HG03439 (cell line): ENCODE measurements at regions not wholly inside any gene's neighbourhood (a gene's known extent, or its start where the extent isn't known, plus 50 kb on each side); places are given as distances from the start of the nearest gene placed in this dataset.

Experiments
- ATAC-seq: cut with Tn5 transposase; IDR thresholded peaks from one replicate; pipeline ENCODE4 v1.9.1; 2021; ENCODE audit warnings: mild to moderate bottlenecking, moderate library complexity; ENCODE audit not compliant: unreplicated experiment

DNA sequence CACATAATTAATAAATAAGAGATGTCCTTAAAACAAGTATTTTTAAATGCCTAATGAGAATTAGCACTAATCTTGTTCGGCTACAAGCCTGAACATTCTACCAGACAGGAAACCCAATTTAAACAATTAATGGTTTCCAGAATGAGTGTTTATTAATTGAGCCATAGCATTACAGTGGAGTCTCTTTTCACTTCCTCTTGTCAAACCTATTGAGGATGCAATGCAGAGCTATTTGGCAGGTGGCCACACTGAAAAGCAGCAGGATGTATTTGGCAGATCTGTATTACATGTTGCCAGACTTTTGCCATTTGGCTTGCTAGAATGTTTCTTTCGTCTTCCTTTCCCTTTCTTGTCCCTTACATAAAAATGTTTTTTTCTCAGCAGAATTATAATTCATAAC, 475.2 kb upstream of the MARCKS start:
- no peak for ATAC-seq

DNA sequence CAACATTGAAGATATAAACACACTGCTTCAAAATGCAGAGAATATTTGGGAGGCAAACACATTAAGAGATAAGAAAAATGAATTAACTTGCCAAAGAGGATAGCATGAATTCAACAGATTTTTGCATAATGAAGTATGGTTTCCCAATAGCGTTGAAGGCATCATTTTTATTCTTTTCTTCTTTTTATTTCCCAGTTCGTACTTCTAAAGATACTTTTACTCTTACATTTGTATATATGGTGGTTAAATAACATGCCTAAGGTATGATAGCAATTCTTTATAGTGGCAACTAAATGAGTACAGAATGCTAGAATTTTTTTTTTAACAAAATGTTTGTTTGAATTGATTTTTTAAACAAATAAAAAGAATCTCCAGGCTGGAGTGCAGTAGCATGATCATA, 473.4 kb upstream of the MARCKS start:
- ATAC-seq: no peak

DNA sequence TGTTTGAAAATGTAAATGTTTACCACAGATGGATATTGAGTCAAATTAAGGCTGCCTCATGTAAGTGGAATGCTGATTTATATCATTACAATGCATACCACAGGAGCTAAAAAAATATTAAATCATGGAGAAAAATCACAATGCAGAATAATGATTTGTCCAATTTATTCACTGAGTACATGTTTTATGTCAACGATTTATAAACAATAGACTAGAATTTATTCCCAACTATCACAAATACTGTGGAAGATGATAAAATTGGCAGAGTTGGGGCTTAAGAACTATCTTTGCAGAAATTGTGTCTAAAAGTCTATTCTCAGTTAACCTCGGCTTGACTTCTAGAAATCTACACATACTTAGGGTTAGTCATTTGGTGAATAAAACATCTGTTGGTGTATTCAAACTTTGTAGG, 472.1 kb upstream of the MARCKS start:
- ATAC-seq: no peak

DNA sequence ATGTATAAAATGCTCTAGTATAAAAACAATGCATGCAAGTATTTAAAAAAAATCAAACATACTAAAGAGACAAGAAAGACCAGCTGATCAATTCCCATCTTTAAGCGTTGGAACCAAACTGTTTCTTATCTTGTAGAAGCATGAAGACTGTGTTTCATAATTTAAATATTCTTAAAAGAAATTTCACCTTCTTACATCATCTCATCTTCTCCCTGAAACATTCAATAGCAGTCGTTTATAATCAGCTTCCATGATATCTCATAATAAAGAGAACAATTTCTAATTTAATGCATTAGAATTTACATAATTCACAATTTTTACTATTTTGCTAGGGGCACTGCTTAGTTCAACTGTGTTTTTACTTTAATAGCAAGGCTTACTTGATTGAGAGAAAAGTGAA, 468.1 kb upstream of the MARCKS start:
- ATAC-seq: no peak

DNA sequence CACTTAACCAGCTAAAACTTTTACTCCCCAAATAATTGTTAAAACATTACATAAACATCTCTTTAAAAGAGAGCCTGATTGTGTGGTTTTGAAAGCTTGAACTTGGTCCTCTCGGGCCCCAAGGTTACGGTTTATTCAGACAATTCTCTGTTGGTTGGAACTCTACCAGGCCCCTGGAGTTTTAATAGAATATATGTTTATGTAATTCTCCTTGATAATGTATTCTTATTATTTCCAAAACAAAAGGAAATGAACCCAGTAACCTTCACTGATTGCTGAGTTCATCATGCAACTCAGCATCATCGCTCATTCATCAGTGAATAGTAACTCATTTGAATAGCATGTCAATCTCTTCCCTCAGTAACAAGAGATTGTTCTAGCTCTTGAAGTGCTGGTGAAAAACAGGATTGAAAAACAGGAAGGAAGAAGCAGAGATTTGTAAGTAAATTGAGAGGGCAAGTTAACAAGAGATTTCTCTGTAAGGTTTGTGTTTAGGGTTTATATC, 464.5 kb upstream of the MARCKS start:
- no peak for ATAC-seq

DNA sequence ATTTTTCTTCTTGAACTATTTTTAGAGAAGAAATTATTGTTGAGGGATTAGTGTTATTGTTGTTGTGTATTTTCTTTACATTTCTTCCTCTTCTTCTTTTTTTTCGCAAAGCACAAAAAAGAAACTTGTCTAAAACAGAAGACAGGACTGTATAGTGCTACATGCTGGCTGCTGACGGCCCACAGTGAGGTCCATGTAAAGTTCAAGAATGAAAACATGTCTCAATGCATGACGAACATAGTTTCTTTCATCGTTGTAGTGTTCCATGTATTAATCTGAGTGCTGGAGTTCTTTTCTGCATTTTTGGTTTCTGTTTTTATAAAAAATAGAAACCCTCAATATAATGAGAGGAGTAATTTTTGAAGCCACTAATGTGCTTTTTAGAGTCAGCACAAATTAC, 462.9 kb upstream of the MARCKS start:
- no peak for ATAC-seq

DNA sequence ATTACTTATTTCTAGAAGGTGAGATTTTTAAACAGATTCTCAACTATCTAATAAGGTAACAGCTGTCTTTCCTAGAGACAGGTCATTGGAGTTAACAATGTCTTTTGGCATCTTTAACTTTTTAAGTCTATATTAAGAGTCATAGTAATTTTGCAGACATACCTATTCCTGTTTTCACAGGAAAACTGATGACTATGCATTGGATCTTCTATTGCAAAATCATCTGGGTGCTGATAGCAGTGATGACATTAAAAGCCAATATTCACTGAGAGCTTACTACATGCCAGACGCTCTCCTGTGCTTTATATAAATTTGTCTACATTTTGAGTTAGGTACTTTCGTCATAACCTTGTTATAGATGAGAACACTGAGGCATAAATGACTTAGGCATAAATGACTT, 462.4 kb upstream of the MARCKS start:
- ATAC-seq: no peak

DNA sequence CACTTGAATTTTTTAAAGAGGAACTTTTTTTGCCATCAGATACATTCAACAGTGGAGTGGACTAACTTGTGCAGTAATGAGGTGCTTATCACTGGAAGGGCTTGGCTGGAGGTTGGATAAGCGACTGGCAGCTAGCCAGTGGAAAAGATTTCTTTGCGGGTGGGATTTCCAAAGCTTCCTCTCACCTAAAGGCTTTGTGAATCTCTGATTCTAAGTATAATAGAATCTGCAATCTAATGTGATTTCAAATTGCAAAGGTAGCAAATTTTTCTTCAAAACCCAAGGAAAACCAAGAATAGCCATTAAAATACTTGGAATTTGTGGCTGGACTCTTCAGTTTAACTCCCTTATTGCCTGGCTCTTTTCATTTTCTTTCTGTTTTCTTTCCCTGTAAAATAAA, 460.4 kb upstream of the MARCKS start:
- no peak for ATAC-seq

DNA sequence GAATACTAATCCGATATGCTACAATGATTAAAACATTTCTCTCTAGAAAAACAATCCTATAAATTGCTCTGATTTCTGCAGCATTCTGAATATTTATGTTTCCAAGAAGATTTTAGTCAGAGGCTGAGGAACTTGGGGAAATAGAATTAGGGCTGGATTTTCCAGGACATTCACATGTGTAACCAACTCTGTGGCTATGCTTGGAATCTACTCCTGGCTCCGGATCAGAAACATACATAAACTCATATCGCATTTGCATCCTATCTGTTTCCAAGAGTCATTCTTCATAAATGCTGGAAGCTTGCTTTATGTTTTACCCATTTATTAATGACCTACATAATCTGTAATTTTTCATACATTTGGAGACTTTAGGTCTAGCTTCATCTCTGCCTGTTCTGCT, 459.9 kb upstream of the MARCKS start:
- ATAC-seq: no peak

DNA sequence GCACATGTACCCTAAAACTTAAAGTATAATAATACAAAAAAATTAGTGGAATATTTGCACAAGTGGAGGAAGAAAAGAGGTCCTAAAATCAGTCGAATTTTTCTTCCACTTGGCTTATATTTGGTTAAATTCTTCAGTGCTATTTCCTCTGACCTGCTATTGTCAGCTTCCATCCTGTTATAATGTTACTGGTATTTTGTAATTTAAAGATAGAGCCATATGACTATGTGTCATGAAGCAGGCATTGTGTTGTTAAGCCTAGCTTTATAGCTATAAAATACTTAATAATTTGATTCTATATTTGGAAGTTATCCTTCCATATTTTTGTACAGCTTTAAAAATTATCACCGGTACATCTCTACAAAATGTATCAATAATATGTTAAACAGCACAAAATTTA, 455.9 kb upstream of the MARCKS start:
- ATAC-seq: no peak

DNA sequence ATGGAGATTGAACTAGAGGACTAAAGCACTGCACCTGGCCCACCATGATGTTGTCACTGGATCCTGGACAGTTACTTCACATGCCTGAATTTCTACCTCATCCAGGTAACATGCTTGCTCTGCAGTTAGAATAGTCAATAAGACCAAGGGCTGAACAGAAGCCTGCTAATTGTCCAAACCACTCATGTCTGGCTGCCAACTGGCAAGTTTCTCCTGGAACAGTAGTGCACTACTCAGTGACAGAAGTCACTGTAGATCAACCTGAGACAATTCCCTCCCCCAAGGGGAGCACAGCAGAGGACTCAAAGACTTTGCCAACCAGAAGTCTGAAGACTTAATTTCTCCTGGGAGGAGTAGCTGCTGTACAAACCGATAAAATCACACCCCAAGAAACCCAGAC, 454.6 kb upstream of the MARCKS start:
- no peak for ATAC-seq

DNA sequence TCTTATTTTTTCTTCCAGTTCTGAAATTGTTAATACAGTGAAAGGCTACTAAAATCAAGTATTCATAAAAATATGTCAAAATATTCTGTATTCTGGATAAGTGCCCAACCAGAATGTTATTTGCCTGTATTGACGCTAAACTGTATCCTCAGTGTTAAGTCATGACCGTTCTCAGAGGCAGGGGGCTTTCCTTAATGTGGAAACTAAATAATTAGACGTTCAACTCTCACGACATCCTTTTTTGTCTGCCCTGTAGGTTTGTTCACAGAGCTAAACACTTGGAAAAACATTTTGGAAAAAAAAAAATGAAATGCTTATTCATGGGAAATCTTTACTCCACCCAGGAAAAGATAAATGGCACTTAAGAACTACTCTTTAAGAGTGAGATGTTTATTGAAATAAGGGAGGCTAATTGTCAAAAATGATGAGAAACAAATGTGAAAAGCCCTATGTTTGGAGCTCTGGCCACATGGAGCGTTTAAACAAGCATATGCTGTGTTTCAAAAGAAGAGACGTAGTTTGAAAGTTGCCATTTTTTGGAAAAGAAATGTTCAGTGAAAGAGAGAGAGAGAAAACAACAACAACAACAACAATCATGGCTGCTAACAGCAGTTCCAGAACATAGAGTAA, 453.1 kb upstream of the MARCKS start:
- no peak for ATAC-seq

DNA sequence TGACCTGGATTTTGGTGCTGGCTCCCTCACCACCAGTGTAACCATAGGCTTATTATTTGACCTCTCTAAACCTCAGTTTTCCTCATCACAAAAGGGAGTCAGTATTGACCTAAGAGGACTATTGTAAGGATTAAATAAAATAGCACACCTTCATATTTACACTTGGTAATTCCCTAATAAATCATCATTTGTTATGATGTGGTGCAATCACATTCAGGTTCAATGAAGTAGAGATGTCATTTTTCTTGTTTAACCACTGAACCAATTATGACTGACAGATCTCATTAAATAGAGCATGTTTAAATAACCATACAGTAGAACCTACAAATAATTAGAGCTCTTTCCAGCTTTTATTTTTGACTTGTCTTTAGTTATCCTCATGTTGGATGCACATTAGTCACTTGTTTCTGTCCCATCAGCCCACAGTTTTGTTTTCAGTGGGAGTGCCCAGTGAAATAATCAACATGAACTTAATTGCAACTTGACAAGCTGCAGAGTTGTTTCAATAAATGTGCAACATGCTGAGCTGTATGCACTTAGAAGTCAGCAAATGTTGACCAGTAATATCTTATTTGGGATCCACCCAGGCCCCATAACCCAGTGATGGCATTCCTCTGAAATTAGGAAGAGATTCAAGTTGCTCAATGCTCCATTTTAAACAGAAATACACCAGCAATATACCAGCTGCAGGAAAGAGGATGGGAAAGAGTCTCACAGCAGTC, 451.7 kb upstream of the MARCKS start:
- no peak for ATAC-seq

DNA sequence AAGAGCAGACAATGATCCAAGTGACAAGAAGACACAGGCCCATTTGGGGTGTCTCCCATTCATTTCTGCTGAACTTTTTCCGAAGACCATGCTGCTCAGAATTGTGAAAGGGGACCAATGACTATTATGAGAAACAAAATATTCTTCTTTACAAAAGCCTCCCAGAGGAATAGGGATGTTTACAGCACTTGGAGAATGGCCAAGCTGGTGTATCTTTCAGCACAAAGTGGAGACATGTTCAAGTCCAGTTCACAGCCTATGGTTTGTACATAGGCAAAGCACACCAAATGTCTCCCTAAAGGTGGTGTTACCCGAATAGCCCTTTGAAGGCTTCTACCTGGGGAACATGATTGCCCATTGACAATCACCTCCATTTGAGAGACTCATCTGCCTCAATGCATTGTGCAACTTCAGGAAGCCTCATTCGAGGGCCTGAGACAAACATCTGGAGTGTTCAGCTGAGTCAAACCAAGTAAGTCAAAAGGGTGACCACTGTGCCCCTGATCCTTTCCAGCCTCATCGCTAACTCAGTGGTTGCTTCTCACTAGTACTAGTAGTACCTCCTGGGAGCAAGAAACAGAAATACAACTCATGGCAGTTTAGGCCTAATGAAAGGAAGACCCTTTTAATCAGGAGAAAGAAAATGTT, 451.0 kb upstream of the MARCKS start:
- ATAC-seq: no peak

DNA sequence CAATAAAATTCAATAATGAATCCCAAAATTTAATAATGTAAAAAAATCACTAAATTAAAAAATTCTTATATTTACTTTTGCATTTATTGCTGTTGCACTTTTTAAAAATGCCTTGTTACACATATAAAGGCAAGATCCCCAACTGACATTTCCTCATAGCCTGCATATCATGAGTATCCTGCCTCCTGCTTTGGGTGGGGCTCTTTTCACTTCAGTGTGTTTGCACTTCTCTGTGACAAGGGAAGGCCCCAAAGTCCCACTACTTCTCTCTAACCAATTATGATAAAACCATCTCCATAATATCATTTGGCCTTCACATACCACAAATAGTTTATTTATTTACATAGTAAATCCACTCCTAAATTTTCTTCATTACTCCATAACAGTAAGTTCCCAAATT, 446.1 kb upstream of the MARCKS start:
- ATAC-seq: no peak

DNA sequence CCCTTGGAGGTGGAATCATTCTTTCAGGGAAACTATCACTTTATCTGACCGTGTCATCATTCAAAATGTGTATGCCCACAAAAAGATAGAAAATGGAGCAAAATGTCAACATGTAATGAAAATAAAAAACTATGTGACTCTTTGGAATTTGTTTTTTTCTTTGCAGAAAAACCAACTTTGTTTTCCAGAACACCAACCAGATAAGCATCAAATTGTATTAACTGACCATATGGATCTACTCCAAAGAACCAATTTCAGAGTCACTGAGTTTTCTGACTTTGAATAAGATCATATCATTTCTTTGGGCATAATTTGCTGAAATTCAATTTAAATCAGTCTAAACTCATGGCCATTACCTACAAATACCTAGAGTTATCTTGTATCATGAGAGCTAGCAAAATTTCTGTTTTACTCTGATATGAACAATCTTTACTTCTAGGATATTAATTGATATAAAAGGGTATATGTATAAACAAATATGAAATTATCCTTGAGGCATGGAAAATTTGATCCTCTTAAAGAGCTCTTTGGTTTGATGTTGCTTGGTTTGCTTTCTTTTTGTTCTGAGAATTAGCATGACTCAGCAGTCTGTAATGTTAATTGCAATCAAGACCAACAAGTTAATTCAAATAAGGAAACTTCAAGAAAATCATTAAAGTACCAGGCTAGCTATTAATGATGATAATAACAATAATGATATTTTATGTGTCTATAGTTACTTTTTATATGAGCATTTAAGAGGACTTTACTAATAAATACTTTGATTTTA, 444.4 kb upstream of the MARCKS start:
- no peak for ATAC-seq

DNA sequence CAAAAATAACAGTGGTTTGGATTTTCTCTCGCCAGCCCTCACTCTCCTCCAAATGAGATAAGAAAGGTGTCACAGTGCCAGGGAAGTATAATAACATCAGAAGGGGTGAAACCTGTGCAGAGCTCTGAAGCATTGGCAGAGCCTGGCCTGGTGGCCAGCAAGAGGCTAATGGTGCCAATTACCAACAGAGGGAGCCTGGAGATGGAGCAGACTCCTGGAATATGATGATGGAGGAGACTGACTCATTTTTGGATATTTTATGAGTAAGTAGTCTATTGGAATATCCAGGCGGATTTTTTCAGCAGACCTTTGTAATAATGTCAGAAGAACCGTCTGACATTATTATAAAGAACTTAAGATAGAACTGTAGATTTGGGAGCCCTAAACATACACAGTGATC, 442.6 kb upstream of the MARCKS start:
- ATAC-seq: no peak

DNA sequence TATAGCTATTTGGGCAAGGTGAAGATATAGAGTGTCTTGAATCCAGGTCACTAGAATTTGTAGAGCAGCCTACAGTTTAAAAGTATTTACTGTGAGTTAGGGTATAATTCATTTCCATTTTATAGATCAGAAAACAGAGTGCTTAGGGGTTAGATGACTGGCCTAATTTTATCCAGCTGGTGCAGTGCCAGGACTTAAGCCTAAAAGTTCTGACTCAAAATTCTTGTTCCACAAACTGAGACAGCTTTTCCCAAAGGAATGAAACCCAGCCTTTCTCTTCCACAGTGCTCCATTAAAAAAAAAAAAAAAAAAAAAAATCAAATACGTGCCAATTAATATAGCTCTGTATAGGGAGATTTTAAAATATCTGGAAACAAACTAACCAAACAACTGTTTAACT, 441.0 kb upstream of the MARCKS start:
- no peak for ATAC-seq

DNA sequence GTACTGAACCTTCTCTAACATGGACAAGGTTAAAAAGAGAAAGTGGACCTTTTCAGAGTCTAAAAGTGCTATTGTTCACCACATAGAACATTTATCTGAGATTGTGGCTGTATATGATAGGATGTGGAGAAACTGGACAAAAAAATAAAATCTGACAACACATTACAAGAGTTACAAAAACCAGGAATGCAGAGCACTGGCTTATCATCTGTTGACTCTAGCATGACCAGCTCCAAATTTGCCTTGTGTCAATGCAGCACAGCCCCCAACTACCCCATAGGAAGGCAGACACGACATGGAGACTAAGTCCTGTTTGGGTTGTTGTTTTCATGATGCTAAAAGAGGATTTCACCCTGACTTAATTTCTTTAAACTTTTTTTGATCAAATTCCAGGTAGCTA, 436.9 kb upstream of the MARCKS start:
- ATAC-seq: no peak

DNA sequence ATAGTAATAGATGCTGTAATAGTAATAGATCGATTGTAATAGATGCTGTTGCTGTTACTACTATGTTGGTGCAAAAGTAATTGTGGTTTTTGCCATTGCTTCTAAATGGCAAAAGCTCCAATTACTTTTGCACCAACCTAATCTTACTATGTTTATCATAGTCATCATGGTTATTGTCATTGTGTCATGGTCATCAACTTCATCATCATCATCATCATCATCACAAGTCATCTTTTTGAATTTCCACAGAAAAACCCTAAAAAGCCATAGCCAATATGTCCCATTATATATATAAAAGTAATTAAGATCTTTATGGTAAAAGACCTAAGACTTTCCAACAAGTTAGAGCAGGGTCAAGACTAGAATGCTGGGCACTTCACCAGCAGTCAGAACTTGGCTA, 435.1 kb upstream of the MARCKS start:
- ATAC-seq: no peak

DNA sequence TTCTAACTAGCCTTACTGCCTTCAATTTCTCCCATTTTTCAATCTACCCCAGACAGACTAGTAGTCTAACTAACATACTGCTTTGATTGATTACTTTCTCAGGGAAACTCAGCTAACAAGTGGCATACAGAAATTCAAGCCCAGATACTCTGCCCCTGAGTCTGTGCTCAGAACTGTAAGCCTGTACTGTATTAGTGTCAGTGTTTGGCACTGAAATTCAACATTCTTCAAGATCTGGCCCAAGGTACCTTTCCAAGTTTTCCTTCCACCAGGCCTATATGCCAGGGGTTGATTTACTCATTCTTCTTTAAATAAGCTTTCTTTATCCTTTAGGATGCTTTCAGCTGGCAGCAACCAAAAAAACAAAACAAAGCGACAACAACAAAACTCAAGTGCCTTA, 433.2 kb upstream of the MARCKS start:
- ATAC-seq: no peak
